DND-41 (cell line): ENCODE measurements at regions not wholly inside any gene's neighbourhood (a gene's known extent, or its start where the extent isn't known, plus 50 kb on each side); places are given as distances from the start of the nearest gene placed in this dataset.

Source experiments
- ATAC-seq: fragments of 200-7000 bp; cut with Tn5 transposase; 3 replicates; pipeline ENCODE4 v1.9.1; 2021; ENCODE audit warnings: low read depth; ENCODE audit not compliant: insufficient read depth
- DNase-seq: peaks from one replicate; pipeline ENCODE4 v3.0.0-alpha.2; 2020
- H2AFZ ChIP-seq: 2 replicates; pipeline ENCODE4 v1.6.0; 2012; ENCODE audit warnings: low read depth, low read length
- H3K27ac ChIP-seq: 2 replicates; pipeline ENCODE4 v1.5.1; 2012; ENCODE audit warnings: low read length, inconsistent platforms
- H3K27me3 ChIP-seq: fragments of 200-600 bp; sonication (generic); 2 replicates; pipeline ENCODE4 v1.6.0; 2012; ENCODE audit warnings: low read length, mild to moderate bottlenecking, inconsistent platforms; ENCODE audit not compliant: insufficient read depth, poor library complexity
- H3K36me3 ChIP-seq: 2 replicates; pipeline ENCODE4 v1.5.1; 2012; ENCODE audit warnings: low read length, inconsistent platforms; ENCODE audit not compliant: insufficient read depth
- H3K4me1 ChIP-seq: 2 replicates; pipeline ENCODE4 v1.5.1; 2012; ENCODE audit warnings: mild to moderate bottlenecking, low read length; ENCODE audit not compliant: insufficient read depth
- H3K4me2 ChIP-seq: 2 replicates; pipeline ENCODE4 v1.6.0; 2012; ENCODE audit warnings: mild to moderate bottlenecking, moderate library complexity, low read length, inconsistent platforms; ENCODE audit not compliant: insufficient read depth
- H3K4me3 ChIP-seq, 2 experiments: fragments of 200-600 bp in 1 of 2; shearing (Covaris generic) in 1 of 2; 2 replicates each; pipeline ENCODE4 v1.5.1; 2012 to 2016; ENCODE audit warnings: inconsistent platforms in 2 of 2, low read length in 2 of 2, mild to moderate bottlenecking in 2 of 2, low read depth in 1 of 2, moderate library complexity in 1 of 2
- H3K79me2 ChIP-seq: 2 replicates; pipeline ENCODE4 v1.6.0; 2012; ENCODE audit warnings: low read length, inconsistent platforms; ENCODE audit not compliant: insufficient read depth
- H3K9ac ChIP-seq: 2 replicates; pipeline ENCODE4 v1.6.0; 2012; ENCODE audit warnings: low read depth, mild to moderate bottlenecking, inconsistent platforms, low read length, moderate library complexity
- H3K9me3 ChIP-seq: 2 replicates; pipeline ENCODE4 v1.5.1; 2012; ENCODE audit warnings: low read length, moderate library complexity, mild to moderate bottlenecking, inconsistent platforms; ENCODE audit not compliant: insufficient read depth, severe bottlenecking
- H4K20me1 ChIP-seq: 2 replicates; pipeline ENCODE4 v1.6.0; 2012; ENCODE audit warnings: low read length; ENCODE audit not compliant: insufficient read depth
- CTCF ChIP-seq: IDR thresholded peaks from 2 replicates; pipeline ENCODE4 v1.5.1; 2012; ENCODE audit warnings: borderline replicate concordance, low read length, moderate library complexity, mild to moderate bottlenecking; ENCODE audit not compliant: poor library complexity, severe bottlenecking; ENCODE audit errors: extremely low read depth
- EZH2 ChIP-seq: IDR thresholded peaks from 3 replicates; pipeline ENCODE4 v1.6.1; 2012; ENCODE audit warnings: borderline replicate concordance, low read depth, mild to moderate bottlenecking, moderate library complexity, low read length, inconsistent platforms; ENCODE audit not compliant: severe bottlenecking

- TF ChIP-seq EZH2 (no peak), CTCF (no peak)
- no peak for DNase-seq
- H2AFZ ChIP-seq: no peak overlapping the region
- H3K27ac ChIP-seq: no peak overlapping the region
- H3K36me3 ChIP-seq: no peaks in the 10 kb centered on the region
- no peaks in the 10 kb centered on the region for H3K4me1 ChIP-seq
- peaks cover 20% of the 10 kb centered on the region for H3K27me3 ChIP-seq
- no peak overlapping the region for H3K4me3 ChIP-seq
- H3K9me3 ChIP-seq: no peaks in the 10 kb centered on the region
- H3K79me2 ChIP-seq: no peaks in the 10 kb centered on the region
- ATAC-seq: no peak
- H3K9ac ChIP-seq: no peak overlapping the region
- H3K4me2 ChIP-seq: no peak overlapping the region
- no peaks in the 10 kb centered on the region for H4K20me1 ChIP-seq
Measured at GRCh38 chr7:22060197-22060596, 114.5 kb upstream of the CDCA7L start.

- no peak overlapping the region for H3K4me2 ChIP-seq
- H3K27me3 ChIP-seq: peaks cover 14% of the 10 kb centered on the region
- TF ChIP-seq CTCF: no peak
- TF ChIP-seq EZH2: no peak
- no peak overlapping the region for H3K27ac ChIP-seq
- ATAC-seq: no peak
- no peaks in the 10 kb centered on the region for H3K36me3 ChIP-seq
- H3K79me2 ChIP-seq: no peaks in the 10 kb centered on the region
- H3K9ac ChIP-seq: no peak overlapping the region
- no peaks in the 10 kb centered on the region for H4K20me1 ChIP-seq
- DNase-seq: no peak
- H3K4me1 ChIP-seq: no peaks in the 10 kb centered on the region
- H3K4me3 ChIP-seq: no peak overlapping the region
- H3K9me3 ChIP-seq: no peaks in the 10 kb centered on the region
- H2AFZ ChIP-seq: no peak overlapping the region
Measured at GRCh38 chr7:22055226-22055625, 109.5 kb upstream of the CDCA7L start.

DNA sequence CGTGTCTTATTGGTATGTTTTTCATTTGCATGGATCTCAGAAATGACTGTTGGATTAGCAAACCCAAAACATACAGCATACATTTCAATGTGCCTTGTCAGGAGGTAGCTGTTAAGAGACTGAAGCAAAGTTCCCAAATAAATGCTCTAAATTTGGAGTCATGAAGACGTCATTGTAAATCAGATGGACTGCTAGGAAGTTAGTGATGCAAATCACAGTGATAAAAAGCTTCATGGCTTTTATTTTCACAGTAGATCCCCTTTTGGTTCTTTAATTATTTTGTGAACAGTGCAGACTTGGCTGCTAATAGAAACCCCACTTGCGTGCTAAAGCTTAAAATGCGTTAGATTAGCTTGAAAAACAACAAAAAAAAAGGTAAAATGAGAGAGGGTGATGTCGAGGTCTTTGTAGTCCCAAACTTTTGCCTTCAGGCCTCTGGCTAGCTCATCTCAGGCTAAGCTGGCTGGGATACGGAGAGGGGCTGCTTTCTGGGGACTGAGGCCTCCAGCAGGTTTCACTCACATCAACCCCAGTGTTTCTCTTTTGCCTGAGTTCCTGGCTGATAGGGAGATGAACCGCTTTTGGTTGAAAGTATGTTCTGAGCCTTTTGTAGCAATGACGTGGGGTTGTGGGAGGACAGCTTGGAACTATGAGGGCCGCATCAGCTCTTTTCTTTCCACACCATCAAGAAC lies 107.1 kb upstream of the CDCA7L start:
- Histone ChIP-seq H3K79me2 (no peaks in the 10 kb centered on the region), H3K27ac (no peak overlapping the region), H3K9me3 (no peaks in the 10 kb centered on the region), H3K4me2 (no peak overlapping the region), H3K36me3 (no peaks in the 10 kb centered on the region), H3K4me1 (no peaks in the 10 kb centered on the region), H3K4me3 (no peak overlapping the region), H3K27me3 (peaks cover 19% of the 10 kb centered on the region), H3K9ac (no peak overlapping the region), H4K20me1 (no peaks in the 10 kb centered on the region), H2AFZ (no peak overlapping the region)
- DNase-seq (no peak), ATAC-seq (no peak)
- TF ChIP-seq EZH2: no peak
- TF ChIP-seq CTCF: no peak
